Natural killer cell (primary cell): ENCODE measurements at regions not wholly inside any gene's neighbourhood (a gene's known extent, or its start where the extent isn't known, plus 50 kb on each side); places are given as distances from the start of the nearest gene placed in this dataset.

Source experiments
- ATAC-seq, 3 donors: fragments of 150-1000 bp in 2 of 3; fragments of 200-7000 bp in 1 of 3; cut with Tn5 transposase; 1 replicate in 1 of 3; 2 replicates in 2 of 3; pipeline ENCODE4 v1.10.0; 2021; ENCODE audit warnings: mild to moderate bottlenecking in 2 of 3, moderate library complexity in 2 of 3
- DNase-seq, 2 donors: peaks; one replicate each; pipeline versions ENCODE4 v3.0.0 to v3.0.0-alpha.2; 2013 to 2021; ENCODE audit warnings: mixed read lengths in 1 of 2
- H3K27ac ChIP-seq: one replicate; pipeline ENCODE4 v1.5.1; 2013; ENCODE audit warnings: mild to moderate bottlenecking, low read length
- H3K27me3 ChIP-seq: one replicate; pipeline ENCODE4 v1.6.1; 2013; ENCODE audit warnings: low read length; ENCODE audit not compliant: control insufficient read depth, insufficient read depth
- H3K36me3 ChIP-seq: one replicate; pipeline ENCODE4 v1.6.1; 2013; ENCODE audit warnings: low read length; ENCODE audit not compliant: control insufficient read depth, insufficient read depth
- H3K4me1 ChIP-seq: one replicate; pipeline ENCODE4 v1.6.1; 2013; ENCODE audit warnings: low read length; ENCODE audit not compliant: control insufficient read depth, insufficient read depth
- H3K4me3 ChIP-seq: one replicate; pipeline ENCODE4 v1.5.1; 2013; ENCODE audit warnings: low read length
- H3K9me3 ChIP-seq: one replicate; pipeline ENCODE4 v1.6.1; 2013; ENCODE audit warnings: low read length; ENCODE audit not compliant: control insufficient read depth, insufficient read depth
- H3K27ac Mint-ChIP-seq, 2 donors: one replicate each; pipeline ENCODE4 v1.8.0; 2022; ENCODE audit warnings: mild to moderate bottlenecking in 2 of 2, mixed read lengths in 2 of 2, moderate library complexity in 1 of 2
- H3K27me3 Mint-ChIP-seq, 2 donors: one replicate each; pipeline ENCODE4 v1.8.0; 2022; ENCODE audit warnings: low read depth in 2 of 2, mixed read lengths in 2 of 2
- H3K36me3 Mint-ChIP-seq: one replicate; pipeline ENCODE4 v1.8.0; 2022; ENCODE audit warnings: mixed read lengths
- H3K4me1 Mint-ChIP-seq, 2 donors: one replicate each; pipeline ENCODE4 v1.8.0; 2022; ENCODE audit warnings: mixed read lengths in 2 of 2
- H3K4me3 Mint-ChIP-seq: one replicate; pipeline ENCODE4 v1.8.0; 2022; ENCODE audit warnings: mild to moderate bottlenecking, moderate library complexity, mixed read lengths
- H3K9me3 Mint-ChIP-seq, 2 donors: one replicate each; pipeline ENCODE4 v1.8.0; 2022; ENCODE audit warnings: mixed read lengths in 2 of 2
- whole genome bisulfite sequencing: methylation state at CpG from one replicate; pipeline ENCODE4 v1.1.7; 2013; ENCODE audit warnings: missing lambda C conversion rate; ENCODE audit not compliant: insufficient coverage; 5-methylcytosine and 5-hydroxymethylcytosine counted together
- intact Hi-C: fragments of 100-400 bp; cut with micrococcal nuclease; formaldehyde crosslinking; loops from one replicate; pipeline ENCODE4 v1.14.2; 2022
- TF ChIP-seq, protein P1 (sequence below): fragments of 200-600 bp; IDR thresholded peaks from one replicate; pipeline ENCODE4 v1.8.0; 2022; ENCODE audit warnings: antibody characterized with exemption

DNA sequence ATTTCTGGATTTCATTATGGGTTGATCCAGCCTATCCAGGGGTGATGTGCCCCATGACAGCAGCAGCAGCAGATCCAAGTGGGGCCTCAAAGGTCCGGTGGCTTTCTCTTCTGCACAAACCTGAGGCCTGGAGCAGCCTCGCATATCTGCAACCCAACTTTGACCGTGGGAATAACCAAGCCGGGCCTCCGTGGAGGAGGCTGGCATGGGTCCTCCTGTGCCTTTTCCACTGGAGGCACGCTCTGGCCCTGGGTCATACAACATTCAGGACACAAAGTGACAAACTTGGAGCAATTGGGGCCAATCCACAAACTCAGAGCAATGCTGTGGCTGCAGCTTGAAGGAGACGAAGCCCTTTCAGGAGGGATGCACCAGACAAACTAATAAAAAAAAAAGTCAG lies 330.0 kb upstream of the MKI67 start:
- intact Hi-C loops, result no loop called here
- DNase-seq, result no peak
- no peaks in the 10 kb centered on the region for H3K36me3 Mint-ChIP-seq
- no peaks in the 10 kb centered on the region for H3K4me1 Mint-ChIP-seq
- H3K27me3 Mint-ChIP-seq, result peaks cover 0 to under 1% of the 10 kb centered on the region in 2 donors
- Histone ChIP-seq H3K4me3 (no peak overlapping the region), H3K27ac (no peak overlapping the region), H3K9me3 (no peaks in the 10 kb centered on the region), H3K4me1 (no peaks in the 10 kb centered on the region), H3K36me3 (no peaks in the 10 kb centered on the region), H3K27me3 (no peaks in the 10 kb centered on the region)
- no peak for ATAC-seq
- no peak overlapping the region for H3K27ac Mint-ChIP-seq
- TF ChIP-seq, protein P1, sequence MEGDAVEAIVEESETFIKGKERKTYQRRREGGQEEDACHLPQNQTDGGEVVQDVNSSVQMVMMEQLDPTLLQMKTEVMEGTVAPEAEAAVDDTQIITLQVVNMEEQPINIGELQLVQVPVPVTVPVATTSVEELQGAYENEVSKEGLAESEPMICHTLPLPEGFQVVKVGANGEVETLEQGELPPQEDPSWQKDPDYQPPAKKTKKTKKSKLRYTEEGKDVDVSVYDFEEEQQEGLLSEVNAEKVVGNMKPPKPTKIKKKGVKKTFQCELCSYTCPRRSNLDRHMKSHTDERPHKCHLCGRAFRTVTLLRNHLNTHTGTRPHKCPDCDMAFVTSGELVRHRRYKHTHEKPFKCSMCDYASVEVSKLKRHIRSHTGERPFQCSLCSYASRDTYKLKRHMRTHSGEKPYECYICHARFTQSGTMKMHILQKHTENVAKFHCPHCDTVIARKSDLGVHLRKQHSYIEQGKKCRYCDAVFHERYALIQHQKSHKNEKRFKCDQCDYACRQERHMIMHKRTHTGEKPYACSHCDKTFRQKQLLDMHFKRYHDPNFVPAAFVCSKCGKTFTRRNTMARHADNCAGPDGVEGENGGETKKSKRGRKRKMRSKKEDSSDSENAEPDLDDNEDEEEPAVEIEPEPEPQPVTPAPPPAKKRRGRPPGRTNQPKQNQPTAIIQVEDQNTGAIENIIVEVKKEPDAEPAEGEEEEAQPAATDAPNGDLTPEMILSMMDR, result no peak
- no peak overlapping the region for H3K4me3 Mint-ChIP-seq
- WGBS, result 84% methylated on average over 7 of the region's 7 CpGs
- no peaks in the 10 kb centered on the region for H3K9me3 Mint-ChIP-seq

DNA sequence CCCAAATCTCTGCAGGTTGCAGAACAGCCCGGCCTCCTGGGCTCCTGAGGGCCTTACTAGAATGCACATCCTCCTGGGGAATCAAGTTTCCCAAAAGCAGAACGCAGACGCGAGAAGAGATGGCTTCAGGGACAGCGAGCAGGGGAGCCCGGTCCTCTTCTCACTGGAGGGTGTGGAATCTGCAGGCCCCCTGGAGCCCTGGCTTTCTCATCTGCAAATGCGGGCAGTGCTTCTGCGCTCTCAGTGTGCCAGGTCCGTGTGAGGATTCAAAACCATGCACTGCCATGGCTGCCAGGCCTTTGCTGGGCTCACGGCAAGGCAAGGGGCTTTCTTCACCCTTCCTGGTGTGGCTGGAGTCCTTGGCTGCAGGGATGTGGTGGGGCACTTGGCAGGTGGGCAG lies 330.9 kb upstream of the MKI67 start:
- Mint-ChIP-seq H3K4me1 (no peaks in the 10 kb centered on the region), H3K27ac (no peak overlapping the region), H3K36me3 (no peaks in the 10 kb centered on the region), H3K4me3 (no peak overlapping the region), H3K27me3 (peaks cover 0 to 7% of the 10 kb centered on the region in 2 donors), H3K9me3 (no peaks in the 10 kb centered on the region)
- DNase-seq (no peak), ATAC-seq (no peak)
- 85% methylated on average over 10 of the region's 10 CpGs for WGBS
- intact Hi-C loops, result no loop called here
- H3K36me3 ChIP-seq, result no peaks in the 10 kb centered on the region
- no peaks in the 10 kb centered on the region for H3K9me3 ChIP-seq
- H3K4me3 ChIP-seq, result no peak overlapping the region
- H3K4me1 ChIP-seq, result no peaks in the 10 kb centered on the region
- H3K27ac ChIP-seq, result no peak overlapping the region
- H3K27me3 ChIP-seq, result no peaks in the 10 kb centered on the region
- TF ChIP-seq, protein P1, result no peak

DNA sequence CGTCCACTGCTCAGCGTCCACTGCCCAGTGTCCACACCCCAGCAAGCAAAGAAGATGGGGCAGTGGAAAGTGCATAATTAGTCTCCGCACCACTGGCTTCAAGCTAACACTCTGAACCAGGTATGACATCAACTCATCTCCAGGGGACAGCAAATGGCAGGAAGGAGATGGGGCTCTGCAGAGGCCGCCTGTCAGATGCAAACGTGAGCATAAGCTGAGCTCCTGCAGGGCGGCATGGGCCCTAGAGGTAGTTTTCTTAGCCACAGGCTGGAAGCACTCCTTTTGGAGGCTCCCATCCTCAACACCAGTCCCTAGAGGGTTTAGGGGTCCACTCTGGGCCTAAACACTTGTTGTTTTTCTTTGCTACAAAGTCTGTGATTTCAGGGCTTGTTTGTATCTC lies 335.8 kb upstream of the MKI67 start:
- H3K9me3 Mint-ChIP-seq, result no peaks in the 10 kb centered on the region
- H3K4me3 ChIP-seq, result no peak overlapping the region
- peaks cover 2 to 13% of the 10 kb centered on the region in 2 donors for H3K27me3 Mint-ChIP-seq
- H3K9me3 ChIP-seq, result peaks cover 4% of the 10 kb centered on the region
- DNase-seq, result no peak
- TF ChIP-seq, protein P1, result no peak
- no peak overlapping the region for H3K4me3 Mint-ChIP-seq
- no peak for ATAC-seq
- H3K27ac Mint-ChIP-seq, result no peak overlapping the region
- no peaks in the 10 kb centered on the region for H3K4me1 ChIP-seq
- WGBS, result 77% methylated on average over 6 of the region's 6 CpGs
- H3K36me3 Mint-ChIP-seq, result no peaks in the 10 kb centered on the region
- no peaks in the 10 kb centered on the region for H3K4me1 Mint-ChIP-seq
- H3K36me3 ChIP-seq, result no peaks in the 10 kb centered on the region
- intact Hi-C loops, result no loop called here
- no peaks in the 10 kb centered on the region for H3K27me3 ChIP-seq
- no peak overlapping the region for H3K27ac ChIP-seq

DNA sequence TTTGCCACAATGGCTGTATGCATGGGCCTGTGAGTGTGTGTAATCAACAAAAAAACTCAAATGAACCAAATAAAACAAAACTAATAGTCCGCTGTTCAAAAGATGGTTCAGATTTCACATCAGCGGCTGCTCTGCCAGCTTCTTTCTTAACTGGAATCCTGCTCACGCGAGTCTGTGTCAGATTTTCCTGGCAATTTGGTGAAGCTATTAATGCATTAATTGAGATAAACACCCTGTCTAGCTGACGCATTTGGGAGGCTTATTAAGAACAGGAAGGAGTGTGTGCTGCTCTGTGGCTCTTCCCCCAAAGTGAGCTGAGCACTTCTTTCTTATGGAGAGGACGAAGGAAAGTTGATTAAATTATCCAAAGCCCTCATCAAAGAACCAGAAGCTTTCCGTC lies 336.6 kb upstream of the MKI67 start:
- Histone ChIP-seq H3K4me1 (no peaks in the 10 kb centered on the region), H3K36me3 (no peaks in the 10 kb centered on the region), H3K9me3 (peaks cover 4% of the 10 kb centered on the region), H3K27ac (no peak overlapping the region), H3K27me3 (no peaks in the 10 kb centered on the region), H3K4me3 (no peak overlapping the region)
- DNase-seq (no peak), ATAC-seq (no peak)
- WGBS, result 82% methylated on average over 6 of the region's 7 CpGs
- TF ChIP-seq, protein P1, result no peak
- Mint-ChIP-seq H3K4me3 (no peak overlapping the region), H3K36me3 (no peaks in the 10 kb centered on the region), H3K27ac (no peak overlapping the region), H3K27me3 (peaks cover 2 to 13% of the 10 kb centered on the region in 2 donors), H3K9me3 (no peaks in the 10 kb centered on the region), H3K4me1 (no peaks in the 10 kb centered on the region)
- intact Hi-C loops, result no loop called here
